SK-N-SH (cell line): ENCODE measurements at regions not wholly inside any gene's neighbourhood (a gene's known extent, or its start where the extent isn't known, plus 50 kb on each side); places are given as distances from the start of the nearest gene placed in this dataset.

Source experiments
- RFX5 ChIP-seq: IDR thresholded peaks from 2 replicates; pipeline ENCODE4 v1.6.1; 2012; ENCODE audit warnings: mild to moderate bottlenecking, improper control_type of control experiment, low read length
- TF ChIP-seq, protein P1 (sequence below): IDR thresholded peaks from 2 replicates; pipeline ENCODE4 v1.4.0; 2012; ENCODE audit warnings: low read depth
- TF ChIP-seq, protein P2 (sequence below): fragments of 200-600 bp; sonication (generic); IDR thresholded peaks from 2 replicates; pipeline ENCODE4 v1.6.1; 2017; ENCODE audit warnings: antibody characterized with exemption, mild to moderate bottlenecking, moderate library complexity

DNA sequence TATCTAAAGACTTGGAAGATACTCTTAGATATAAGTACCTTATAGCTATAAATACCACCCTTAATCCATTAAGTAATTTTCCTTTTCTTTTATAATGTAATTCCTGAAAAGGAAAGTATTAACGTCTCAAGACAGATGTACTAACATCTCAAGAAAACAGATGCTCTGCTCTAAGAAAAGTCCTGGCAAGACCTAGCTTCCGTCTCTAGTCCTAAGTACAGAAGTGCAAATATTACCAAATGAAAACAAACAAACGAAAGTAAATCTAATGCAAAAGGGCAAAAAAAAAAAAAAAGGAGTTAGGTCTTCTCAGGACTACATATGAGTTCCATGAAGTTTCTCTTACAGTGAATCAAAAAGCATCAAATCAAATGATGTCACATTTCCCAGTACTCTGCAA is 106.8 kb upstream of the PDE10A start:
- TF ChIP-seq RFX5 = no peak
- TF ChIP-seq, protein P1, sequence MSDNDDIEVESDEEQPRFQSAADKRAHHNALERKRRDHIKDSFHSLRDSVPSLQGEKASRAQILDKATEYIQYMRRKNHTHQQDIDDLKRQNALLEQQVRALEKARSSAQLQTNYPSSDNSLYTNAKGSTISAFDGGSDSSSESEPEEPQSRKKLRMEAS = no peak
- TF ChIP-seq, protein P2, sequence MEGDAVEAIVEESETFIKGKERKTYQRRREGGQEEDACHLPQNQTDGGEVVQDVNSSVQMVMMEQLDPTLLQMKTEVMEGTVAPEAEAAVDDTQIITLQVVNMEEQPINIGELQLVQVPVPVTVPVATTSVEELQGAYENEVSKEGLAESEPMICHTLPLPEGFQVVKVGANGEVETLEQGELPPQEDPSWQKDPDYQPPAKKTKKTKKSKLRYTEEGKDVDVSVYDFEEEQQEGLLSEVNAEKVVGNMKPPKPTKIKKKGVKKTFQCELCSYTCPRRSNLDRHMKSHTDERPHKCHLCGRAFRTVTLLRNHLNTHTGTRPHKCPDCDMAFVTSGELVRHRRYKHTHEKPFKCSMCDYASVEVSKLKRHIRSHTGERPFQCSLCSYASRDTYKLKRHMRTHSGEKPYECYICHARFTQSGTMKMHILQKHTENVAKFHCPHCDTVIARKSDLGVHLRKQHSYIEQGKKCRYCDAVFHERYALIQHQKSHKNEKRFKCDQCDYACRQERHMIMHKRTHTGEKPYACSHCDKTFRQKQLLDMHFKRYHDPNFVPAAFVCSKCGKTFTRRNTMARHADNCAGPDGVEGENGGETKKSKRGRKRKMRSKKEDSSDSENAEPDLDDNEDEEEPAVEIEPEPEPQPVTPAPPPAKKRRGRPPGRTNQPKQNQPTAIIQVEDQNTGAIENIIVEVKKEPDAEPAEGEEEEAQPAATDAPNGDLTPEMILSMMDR = no peak
